ENCODE measurements at regions not wholly inside any gene's neighbourhood (a gene's known extent, or its start where the extent isn't known, plus 50 kb on each side); places are given as distances from the start of the nearest gene placed in this dataset.

- peak in 37 of 42 donors; percentile 10 to 78 (median 57) for DNase-seq
- intact Hi-C loops (cut with DNase I), result no loop called here
These were observed 70.7 kb upstream of the AKIP1 start for GRCh38 chr11:8839957-8840945.

DNA sequence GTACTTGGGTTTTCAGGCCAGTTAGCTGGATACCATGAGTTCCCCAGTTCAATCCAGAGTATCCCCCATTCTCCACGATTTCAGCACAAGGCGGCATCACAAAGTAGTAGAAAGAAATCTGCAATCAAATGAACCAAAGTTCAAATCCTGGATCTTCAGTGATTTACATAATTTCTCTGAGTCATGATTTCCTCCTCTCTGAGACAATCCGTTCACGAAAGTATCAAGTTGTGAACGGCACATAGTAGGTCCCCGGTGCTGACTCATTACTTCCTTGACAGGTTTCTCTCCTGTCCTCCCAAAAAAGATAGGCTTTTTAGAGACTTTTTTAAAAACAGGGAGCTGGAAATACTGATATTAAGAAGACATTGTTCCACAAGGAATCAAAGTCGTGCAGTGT, 69.1 kb upstream of the AKIP1 start:
- DNase-seq, result no peak
- intact Hi-C loops (cut with DNase I), result no loop called here

DNA sequence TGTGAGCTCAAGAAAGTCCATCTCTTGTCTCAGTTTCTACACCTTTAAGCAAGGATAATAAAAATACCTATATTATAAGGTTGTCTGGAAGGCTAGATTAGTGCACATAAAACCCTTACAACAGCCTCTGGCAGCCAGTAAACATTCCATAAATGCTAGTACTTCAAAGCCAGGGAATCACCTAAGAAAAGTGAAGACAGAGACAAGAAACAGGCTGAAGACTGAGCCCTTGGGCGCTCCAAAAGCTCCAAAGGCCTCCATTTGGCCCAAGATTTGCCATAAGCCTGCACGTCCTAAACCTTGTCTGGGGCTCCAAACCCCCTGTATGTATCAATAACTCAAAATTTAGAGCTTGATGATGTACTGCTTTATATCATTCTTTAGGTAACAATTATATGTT, 52.2 kb upstream of the AKIP1 start:
- intact Hi-C loops (cut with DNase I), result no loop called here
- no peak for DNase-seq

Data from head of caudate nucleus (tissue), 42 donors.